Prostate gland (tissue), 2 donors: ENCODE measurements at regions not wholly inside any gene's neighbourhood (a gene's known extent, or its start where the extent isn't known, plus 50 kb on each side); places are given as distances from the start of the nearest gene placed in this dataset.

Experiments
- POLR2AphosphoS5 ChIP-seq: sonication (generic); formaldehyde crosslinking; IDR thresholded peaks from one replicate; pipeline ENCODE4 v1.6.1; 2017; ENCODE audit warnings: antibody characterized with exemption
- TF ChIP-seq, protein P1 (sequence below), 4 experiments: fragments of 200-600 bp in 2 of 4; fragments of 450-650 bp in 2 of 4; sonication (generic) in 2 of 4; IDR thresholded peaks; 1 replicate in 3 of 4; 2 replicates in 1 of 4; pipeline ENCODE4 v1.5.1; 2016 to 2019; ENCODE audit warnings: antibody characterized with exemption in 4 of 4, mild to moderate bottlenecking in 2 of 4, moderate library complexity in 2 of 4

DNA sequence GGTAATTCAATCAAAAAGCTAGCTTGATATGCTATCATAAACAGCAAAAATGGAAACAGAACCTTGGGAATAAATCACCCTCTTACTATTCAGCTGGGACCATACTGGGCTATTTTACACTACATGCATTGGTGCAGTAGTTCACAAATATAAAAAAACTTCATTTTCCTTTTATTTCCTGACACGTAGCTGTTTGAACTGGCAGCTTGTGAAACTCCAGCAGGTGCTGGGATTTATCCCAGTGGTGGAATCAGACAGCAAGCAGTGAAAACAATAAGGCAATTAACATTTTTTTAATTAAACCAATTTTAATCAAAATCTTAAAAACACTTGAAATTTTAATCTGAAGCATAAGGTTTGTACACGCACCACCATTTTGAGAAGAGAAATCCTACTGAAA lies 240.4 kb upstream of the IRX5 start:
- TF ChIP-seq, protein P1, sequence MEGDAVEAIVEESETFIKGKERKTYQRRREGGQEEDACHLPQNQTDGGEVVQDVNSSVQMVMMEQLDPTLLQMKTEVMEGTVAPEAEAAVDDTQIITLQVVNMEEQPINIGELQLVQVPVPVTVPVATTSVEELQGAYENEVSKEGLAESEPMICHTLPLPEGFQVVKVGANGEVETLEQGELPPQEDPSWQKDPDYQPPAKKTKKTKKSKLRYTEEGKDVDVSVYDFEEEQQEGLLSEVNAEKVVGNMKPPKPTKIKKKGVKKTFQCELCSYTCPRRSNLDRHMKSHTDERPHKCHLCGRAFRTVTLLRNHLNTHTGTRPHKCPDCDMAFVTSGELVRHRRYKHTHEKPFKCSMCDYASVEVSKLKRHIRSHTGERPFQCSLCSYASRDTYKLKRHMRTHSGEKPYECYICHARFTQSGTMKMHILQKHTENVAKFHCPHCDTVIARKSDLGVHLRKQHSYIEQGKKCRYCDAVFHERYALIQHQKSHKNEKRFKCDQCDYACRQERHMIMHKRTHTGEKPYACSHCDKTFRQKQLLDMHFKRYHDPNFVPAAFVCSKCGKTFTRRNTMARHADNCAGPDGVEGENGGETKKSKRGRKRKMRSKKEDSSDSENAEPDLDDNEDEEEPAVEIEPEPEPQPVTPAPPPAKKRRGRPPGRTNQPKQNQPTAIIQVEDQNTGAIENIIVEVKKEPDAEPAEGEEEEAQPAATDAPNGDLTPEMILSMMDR (IDR thresholded peaks at IDR 0.05): no peak
- TF ChIP-seq POLR2AphosphoS5: no peak
